Lower leg skin (tissue), 4 donors: ENCODE measurements at regions not wholly inside any gene's neighbourhood (a gene's known extent, or its start where the extent isn't known, plus 50 kb on each side); places are given as distances from the start of the nearest gene placed in this dataset.
"Not testable (repeated sequence)": the region's sequence is repeated elsewhere in the genome, so short reads cannot be mapped to it uniquely, and the experiment has no call there.

Experiments
- DNase-seq, 2 donors: peaks; one replicate each; pipeline ENCODE4 v3.0.0-alpha.2; 2019; ENCODE audit warnings: low spot score in 2 of 2
- H3K4me3 ChIP-seq: fragments of 200-600 bp; sonication (generic); 2 replicates; pipeline ENCODE4 v1.5.1; 2017; ENCODE audit warnings: mild to moderate bottlenecking, low read depth; ENCODE audit not compliant: poor library complexity, severe bottlenecking
- CTCF ChIP-seq, 3 donors: fragments of 450-650 bp; IDR thresholded peaks; one replicate each; pipeline ENCODE4 v1.5.1; 2016; ENCODE audit warnings: antibody characterized with exemption in 3 of 3, mild to moderate bottlenecking in 3 of 3, moderate library complexity in 2 of 3
- POLR2A ChIP-seq, 2 donors: fragments of 450-650 bp; IDR thresholded peaks; one replicate each; pipeline ENCODE4 v1.6.1; 2016 to 2017; ENCODE audit warnings: antibody characterized with exemption in 2 of 2, mild to moderate bottlenecking in 1 of 2, moderate library complexity in 1 of 2
- WGBS, 2 donors: methylation state at CpG; one replicate each; pipeline ENCODE4 v1.1.5; 2018; 5-methylcytosine and 5-hydroxymethylcytosine counted together
- intact Hi-C: fragments of 100-400 bp; cut with DNase I; formaldehyde crosslinking; loops from one replicate; pipeline ENCODE4 v1.15.0; 2023; ENCODE audit warnings: low total_unique reads

GRCh38 chr17:31724619-31725018 is 134.4 kb downstream of the COPRS start:
- no peak for TF ChIP-seq POLR2A (IDR thresholded peaks at IDR 0.05)
- no peak for TF ChIP-seq CTCF (IDR thresholded peaks at IDR 0.05)
- 86 to 92% methylated on average over 6 to 8 of the region's 8 CpGs for WGBS, 2 donors

GRCh38 chr17:31724026-31724425 is 135.0 kb downstream of the COPRS start:
- intact Hi-C loops: no loop called here
- DNase-seq: no peak
- 75% methylated on average over 8 of the region's 8 CpGs for WGBS, 2 donors
- no peak overlapping the region for H3K4me3 ChIP-seq
- TF ChIP-seq CTCF (IDR thresholded peaks at IDR 0.05) (no peak), POLR2A (IDR thresholded peaks at IDR 0.05) (no peak)

More at GRCh38 chr17:31724619-31725018, 134.4 kb downstream of the COPRS start:
- intact Hi-C loops: no loop called here
- DNase-seq: no peak
- no peak overlapping the region for H3K4me3 ChIP-seq

GRCh38 chr17:31722251-31723056 is 136.6 kb downstream of the COPRS start:
- DNase-seq: no peak
- whole genome bisulfite sequencing, 2 donors: 60 to 84% methylated on average over 13 to 14 of the region's 14 CpGs
- TF ChIP-seq CTCF (IDR thresholded peaks at IDR 0.05) (no peak), POLR2A (IDR thresholded peaks at IDR 0.05) (no peak)
- H3K4me3 ChIP-seq: no peak overlapping the region
- intact Hi-C loops: no loop called here

- intact Hi-C loops: no loop called here
- WGBS, 2 donors: 85 to 86% methylated on average over 8 of the region's 8 CpGs
- H3K4me3 ChIP-seq: no peak overlapping the region
- no peak for TF ChIP-seq POLR2A (IDR thresholded peaks at IDR 0.05)
- no peak for TF ChIP-seq CTCF (IDR thresholded peaks at IDR 0.05)
- no peak for DNase-seq
Observed at GRCh38 chr17:31721291-31722025, 137.6 kb downstream of the COPRS start.

GRCh38 chr17:31717251-31717650 is 141.8 kb downstream of the COPRS start:
- DNase-seq, H3K4me3 ChIP-seq, intact Hi-C loops: not testable (repeated sequence)
- 86 to 92% methylated on average over 6 of the region's 6 CpGs for whole genome bisulfite sequencing, 2 donors

- WGBS, 2 donors: 82 to 91% methylated on average over 5 of the region's 5 CpGs
- no peak overlapping the region for H3K4me3 ChIP-seq
- intact Hi-C loops: no loop called here
- no peak for TF ChIP-seq CTCF (IDR thresholded peaks at IDR 0.05)
- TF ChIP-seq POLR2A (IDR thresholded peaks at IDR 0.05): no peak
- no peak for DNase-seq
Observed at GRCh38 chr17:31715446-31715845, 143.6 kb downstream of the COPRS start.
